Thyroid gland (tissue), 4 donors: ENCODE measurements at regions not wholly inside any gene's neighbourhood (a gene's known extent, or its start where the extent isn't known, plus 50 kb on each side); places are given as distances from the start of the nearest gene placed in this dataset.

Experiments
- DNase-seq, 2 donors: peaks; one replicate each; pipeline ENCODE4 v3.0.0-alpha.2; 2019
- H3K27ac ChIP-seq, 3 donors: fragments of 200-600 bp; sonication (generic); 1 replicate in 2 of 3; 2 replicates in 1 of 3; pipeline ENCODE4 v1.5.1; 2016 to 2019; ENCODE audit warnings: mild to moderate bottlenecking in 1 of 3, moderate library complexity in 1 of 3
- H3K27me3 ChIP-seq: fragments of 200-600 bp; sonication (generic); one replicate; pipeline ENCODE4 v1.5.1; 2019
- H3K36me3 ChIP-seq, 2 donors: fragments of 200-600 bp; sonication (generic); one replicate each; pipeline ENCODE4 v1.5.1; 2016 to 2019
- H3K4me1 ChIP-seq, 2 donors: fragments of 200-600 bp; sonication (generic); one replicate each; pipeline ENCODE4 v1.5.1; 2017 to 2019
- H3K4me3 ChIP-seq, 3 donors: fragments of 200-600 bp; sonication (generic); replicated peaks in 1 of 3; 1 replicate in 2 of 3; 2 replicates in 1 of 3; pipeline ENCODE4 v1.5.1; 2016; ENCODE audit warnings: mild to moderate bottlenecking in 1 of 3
- H3K9me3 ChIP-seq: fragments of 200-600 bp; sonication (generic); one replicate; pipeline ENCODE4 v1.5.1; 2017
- CTCF ChIP-seq, 6 experiments: fragments of 200-600 bp in 3 of 6; fragments of 450-650 bp in 3 of 6; sonication (generic) in 3 of 6; IDR thresholded peaks; one replicate each; pipeline ENCODE4 v1.5.1; 2016 to 2019; ENCODE audit warnings: antibody characterized with exemption in 6 of 6, mild to moderate bottlenecking in 2 of 6, inconsistent platforms in 1 of 6, moderate library complexity in 1 of 6
- POLR2A ChIP-seq, 2 donors: fragments of 450-650 bp; IDR thresholded peaks; one replicate each; pipeline ENCODE4 v1.6.1; 2017; ENCODE audit warnings: antibody characterized with exemption in 2 of 2, mild to moderate bottlenecking in 2 of 2, moderate library complexity in 1 of 2
- WGBS, 2 donors: methylation state at CpG; one replicate each; pipeline ENCODE4 v1.1.5; 2017; 5-methylcytosine and 5-hydroxymethylcytosine counted together
- intact Hi-C: fragments of 100-400 bp; cut with DNase I; formaldehyde crosslinking; loops from one replicate; pipeline ENCODE4 v1.15.1; 2023

GRCh38 chr10:62550173-62550572, 176.0 kb downstream of the ZNF365 start:
- Histone ChIP-seq H3K4me1 (no peaks in the 10 kb centered on the region), H3K9me3 (no peaks in the 10 kb centered on the region), H3K27me3 (no peaks in the 10 kb centered on the region), H3K36me3 (no peaks in the 10 kb centered on the region), H3K27ac (no peak overlapping the region), H3K4me3 (no peak overlapping the region)
- WGBS, 2 donors = 63 to 81% methylated on average over 1 of the region's 1 CpG
- intact Hi-C loops = no loop called here
- no peak for TF ChIP-seq POLR2A (IDR thresholded peaks at IDR 0.05)
- TF ChIP-seq CTCF (IDR thresholded peaks at IDR 0.05) = no peak
- no peak for DNase-seq

- no peak overlapping the region for H3K27ac ChIP-seq
- no peaks in the 10 kb centered on the region for H3K4me1 ChIP-seq
- H3K36me3 ChIP-seq = no peaks in the 10 kb centered on the region
- no peaks in the 10 kb centered on the region for H3K27me3 ChIP-seq
- no peak overlapping the region for H3K4me3 ChIP-seq
- peak; percentile 2 to 5 for DNase-seq
- no peak for TF ChIP-seq POLR2A (IDR thresholded peaks at IDR 0.05)
- TF ChIP-seq CTCF (IDR thresholded peaks at IDR 0.05) = peak in 5 of 6 experiments; percentile 16 to 54 (median 34)
- 63 to 65% methylated on average over 7 of the region's 7 CpGs for WGBS, 2 donors
- H3K9me3 ChIP-seq = no peaks in the 10 kb centered on the region
- intact Hi-C loops = no loop called here
Measured at GRCh38 chr10:62554632-62555199, 180.5 kb downstream of the ZNF365 start.

DNA sequence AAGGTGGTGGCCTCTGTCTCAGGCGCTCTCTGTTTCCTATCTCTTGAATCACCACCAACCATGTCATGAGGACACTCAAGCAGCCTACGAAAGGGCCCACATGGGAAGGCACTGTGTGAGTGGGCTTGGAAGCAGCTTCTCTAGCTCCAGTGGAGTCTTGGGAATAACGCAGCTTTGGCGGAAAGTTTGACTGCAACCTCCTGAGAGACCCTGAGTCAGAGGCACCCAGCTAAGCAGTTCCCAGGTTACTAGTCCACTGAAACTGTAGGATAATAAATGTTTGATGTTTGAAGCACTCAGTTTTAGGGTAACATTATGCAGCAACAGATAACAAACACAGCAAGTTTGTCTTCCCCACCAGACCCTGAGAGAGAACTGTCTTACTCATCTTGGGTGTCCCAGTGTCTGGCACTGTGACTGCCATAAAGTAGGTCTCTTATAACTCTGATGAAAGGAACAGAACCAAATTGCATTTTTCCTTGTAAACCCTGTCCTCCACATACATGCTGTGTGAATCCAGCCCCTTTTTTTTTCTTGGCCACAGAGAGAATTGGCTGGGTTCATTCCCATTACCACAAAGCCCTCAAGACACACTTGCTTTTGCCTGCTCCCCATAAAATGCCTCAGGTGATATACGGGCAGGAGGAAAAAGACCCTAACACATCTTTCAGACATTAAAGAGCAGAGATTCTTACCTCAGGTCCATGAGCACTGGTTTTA, 185.5 kb downstream of the ZNF365 start:
- Histone ChIP-seq H3K9me3 (no peaks in the 10 kb centered on the region), H3K27ac (no peak overlapping the region), H3K36me3 (no peaks in the 10 kb centered on the region), H3K4me1 (no peaks in the 10 kb centered on the region), H3K4me3 (no peak overlapping the region), H3K27me3 (no peaks in the 10 kb centered on the region)
- 51 to 65% methylated on average over 5 of the region's 5 CpGs for WGBS, 2 donors
- intact Hi-C loops = no loop called here
- no peak for TF ChIP-seq POLR2A (IDR thresholded peaks at IDR 0.05)
- no peak for TF ChIP-seq CTCF (IDR thresholded peaks at IDR 0.05)
- DNase-seq = no peak

DNA sequence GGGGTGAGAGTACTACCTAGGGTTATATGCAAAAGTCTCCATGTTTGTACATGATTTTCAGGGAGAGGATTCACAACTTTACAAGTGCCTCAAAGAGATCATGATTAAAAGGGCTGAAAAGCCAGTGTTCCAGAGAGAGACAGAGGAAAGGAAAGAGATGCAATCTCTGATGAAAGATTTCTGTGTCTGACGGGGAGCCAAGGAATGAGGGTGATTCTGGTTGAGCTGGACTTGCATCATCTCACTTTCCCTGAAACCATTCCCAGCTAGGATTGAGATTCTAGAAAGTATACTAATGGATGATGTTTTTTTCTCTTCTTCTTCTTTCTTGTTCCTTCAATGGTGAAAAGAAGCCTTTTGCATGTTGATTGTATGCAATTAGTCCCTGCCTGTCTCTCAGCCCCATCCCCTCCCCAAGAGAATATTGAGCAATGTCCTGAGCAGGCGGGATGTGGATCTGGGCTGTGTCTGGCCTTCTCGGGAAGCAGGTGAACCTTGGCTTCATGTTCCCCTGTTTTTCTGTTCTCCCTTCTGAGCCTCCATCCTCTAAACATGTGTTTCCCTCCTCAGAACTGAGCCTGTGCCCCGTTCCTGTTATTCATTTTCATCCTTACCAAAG, 186.1 kb downstream of the ZNF365 start:
- Histone ChIP-seq H3K36me3 (no peaks in the 10 kb centered on the region), H3K27ac (no peak overlapping the region), H3K9me3 (no peaks in the 10 kb centered on the region), H3K4me3 (no peak overlapping the region), H3K27me3 (no peaks in the 10 kb centered on the region), H3K4me1 (no peaks in the 10 kb centered on the region)
- intact Hi-C loops = no loop called here
- TF ChIP-seq POLR2A (IDR thresholded peaks at IDR 0.05) (no peak), CTCF (IDR thresholded peaks at IDR 0.05) (no peak)
- 73 to 82% methylated on average over 4 of the region's 4 CpGs for WGBS, 2 donors
- DNase-seq = no peak

- TF ChIP-seq POLR2A (IDR thresholded peaks at IDR 0.05) = no peak
- TF ChIP-seq CTCF (IDR thresholded peaks at IDR 0.05) = no peak
- H3K27me3 ChIP-seq = no peaks in the 10 kb centered on the region
- WGBS, 2 donors = 74 to 90% methylated on average over 3 of the region's 3 CpGs
- no peaks in the 10 kb centered on the region for H3K4me1 ChIP-seq
- intact Hi-C loops = no loop called here
- H3K27ac ChIP-seq = no peak overlapping the region
- H3K4me3 ChIP-seq = no peak overlapping the region
- no peak for DNase-seq
- H3K36me3 ChIP-seq = no peaks in the 10 kb centered on the region
- H3K9me3 ChIP-seq = no peaks in the 10 kb centered on the region
Measured at GRCh38 chr10:62561151-62561550, 187.0 kb downstream of the ZNF365 start.
